NCI-H526 treated with DMSO at 0.1 percent for 48 hours (cell line): ENCODE measurements at regions not wholly inside any gene's neighbourhood (a gene's known extent, or its start where the extent isn't known, plus 50 kb on each side); places are given as distances from the start of the nearest gene placed in this dataset.
"Not testable (repeated sequence)": the region's sequence is repeated elsewhere in the genome, so short reads cannot be mapped to it uniquely, and the experiment has no call there.

Experiments used
- DNase-seq: peaks from one replicate; lab custom pipeline; 2025; lab: John Stamatoyannopoulos, UW

DNA sequence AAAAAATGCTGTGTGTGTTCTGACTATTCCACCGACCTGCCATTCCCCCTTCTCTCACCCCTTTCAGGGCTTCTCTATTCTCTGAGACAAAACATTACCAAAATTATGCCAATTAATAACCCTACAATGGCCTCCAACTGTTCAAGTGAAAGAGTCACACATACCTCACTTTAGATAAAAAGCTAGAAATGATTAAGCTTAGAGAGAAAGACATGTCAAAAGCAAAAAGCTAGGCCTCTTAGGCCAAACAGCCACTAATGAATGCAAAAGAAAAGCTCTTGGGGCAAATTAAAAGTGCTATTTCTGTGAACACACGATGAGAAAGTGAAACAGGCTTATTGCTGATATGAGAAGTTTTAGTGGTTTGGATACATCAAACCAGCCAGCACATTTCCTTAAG lies 279.6 kb upstream of the GRAMD2B start:
- DNase-seq = no peak

DNA sequence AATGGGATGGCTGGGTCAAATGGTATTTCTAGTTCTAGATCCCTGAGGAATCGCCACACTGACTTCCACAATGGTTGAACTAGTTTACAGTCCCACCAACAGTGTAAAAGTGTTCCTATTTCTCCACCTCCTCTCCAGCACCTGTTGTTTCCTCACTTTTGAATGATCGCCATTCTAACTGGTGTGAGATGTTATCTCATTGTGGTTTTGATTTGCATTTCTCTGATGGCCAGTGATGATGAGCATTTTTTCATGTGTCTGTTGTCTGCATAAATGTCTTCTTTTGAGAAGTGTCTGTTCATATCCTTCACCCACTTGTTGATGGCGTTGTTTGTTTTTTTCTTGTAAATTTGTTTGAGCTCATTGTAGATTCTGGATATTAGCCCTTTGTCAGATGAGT lies 272.9 kb upstream of the GRAMD2B start:
- DNase-seq = not testable (repeated sequence)

DNA sequence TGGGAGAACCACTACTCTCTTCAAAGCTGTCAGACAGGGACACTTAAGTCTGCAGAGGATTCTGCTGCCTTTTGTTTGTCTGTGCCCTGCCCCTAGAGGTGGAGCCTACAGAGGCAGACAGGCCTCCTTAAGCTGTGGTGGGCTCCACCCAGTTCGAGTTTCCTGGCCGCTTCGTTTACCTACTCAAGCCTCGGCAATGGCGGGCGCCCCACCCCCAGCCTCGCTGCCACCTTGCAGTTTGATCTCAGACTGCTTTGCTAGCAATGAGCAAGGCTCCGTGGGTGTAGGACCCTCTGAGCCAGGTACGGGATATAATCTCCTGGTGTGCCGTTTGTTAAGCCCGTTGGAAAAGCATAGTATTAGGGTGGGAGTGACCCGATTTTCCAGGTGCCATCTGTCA lies 267.9 kb upstream of the GRAMD2B start:
- DNase-seq = not testable (repeated sequence)

DNA sequence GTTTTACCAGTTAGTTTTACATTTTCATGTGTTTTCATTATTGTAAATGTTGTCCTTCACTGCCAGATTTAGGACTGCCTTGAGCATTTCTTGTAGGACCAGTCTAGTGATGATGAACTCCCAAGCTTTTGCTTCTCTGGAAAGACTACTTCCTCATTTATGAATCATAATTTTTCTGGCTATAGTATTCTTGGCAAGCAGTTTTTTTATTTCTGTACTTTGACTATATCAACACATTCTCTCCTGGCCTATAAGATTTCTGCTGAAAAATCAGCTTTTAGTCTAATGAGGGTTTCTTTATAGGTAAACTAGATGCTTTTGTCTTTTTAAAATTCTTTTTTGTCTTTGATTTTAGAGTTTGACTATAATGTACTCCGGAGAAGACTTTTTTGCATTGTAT lies 256.8 kb upstream of the GRAMD2B start:
- no peak for DNase-seq

DNA sequence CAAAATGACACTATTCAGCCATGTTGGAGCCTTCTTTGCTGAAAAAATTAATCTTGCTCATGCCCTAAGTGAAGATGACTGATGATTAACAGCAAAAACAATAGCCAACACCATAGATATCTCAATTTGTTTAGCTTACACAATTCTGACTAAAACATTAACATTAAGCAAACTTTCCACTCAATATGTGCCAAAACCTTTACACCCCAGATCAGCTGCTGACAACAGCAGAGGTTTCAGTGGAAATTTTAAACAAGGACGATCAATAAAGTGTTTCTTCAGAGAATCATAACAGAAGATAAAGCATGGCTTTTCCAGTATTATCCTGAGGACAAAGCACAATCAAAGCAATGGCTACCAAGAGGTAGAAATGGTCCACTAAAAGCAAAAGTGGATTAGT lies 254.4 kb upstream of the GRAMD2B start:
- DNase-seq = no peak

DNA sequence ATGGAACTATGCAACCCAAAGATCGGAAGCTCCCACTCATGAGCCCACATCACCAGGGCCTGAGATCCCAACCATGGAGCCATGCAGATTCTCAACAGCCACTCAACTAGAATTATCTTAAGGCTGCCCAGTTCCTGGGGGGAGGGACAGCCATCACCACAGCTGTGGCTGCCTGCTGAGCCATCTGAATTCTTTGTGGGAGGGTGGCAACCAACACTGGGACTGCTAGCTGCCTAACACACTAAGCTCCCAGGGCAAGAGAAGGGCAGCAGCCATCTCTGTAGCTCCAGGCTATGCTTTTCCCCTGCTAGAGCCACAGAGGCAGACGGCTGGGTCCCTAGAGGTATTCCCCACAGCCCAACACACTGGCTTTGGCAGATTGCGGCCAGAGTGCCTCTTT lies 251.3 kb upstream of the GRAMD2B start:
- no peak for DNase-seq

DNA sequence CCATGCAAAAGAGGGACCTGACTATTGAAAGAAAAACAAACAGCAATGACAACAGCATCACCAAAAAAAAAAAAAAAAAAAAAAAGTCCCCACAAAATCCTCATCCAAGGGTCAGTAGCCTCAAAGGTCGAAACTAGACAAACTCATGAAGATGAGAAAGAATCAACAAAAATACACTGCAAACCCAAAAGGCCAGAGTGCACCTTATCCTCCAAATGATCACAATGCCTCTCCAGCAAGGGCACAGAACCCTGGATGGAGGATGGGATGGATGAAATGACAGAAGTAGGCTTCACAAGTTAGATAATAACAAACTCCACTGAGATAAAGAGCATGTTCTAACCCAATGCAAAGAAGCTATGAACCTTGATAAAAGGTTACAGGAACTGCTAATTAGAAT lies 250.4 kb upstream of the GRAMD2B start:
- no peak for DNase-seq

DNA sequence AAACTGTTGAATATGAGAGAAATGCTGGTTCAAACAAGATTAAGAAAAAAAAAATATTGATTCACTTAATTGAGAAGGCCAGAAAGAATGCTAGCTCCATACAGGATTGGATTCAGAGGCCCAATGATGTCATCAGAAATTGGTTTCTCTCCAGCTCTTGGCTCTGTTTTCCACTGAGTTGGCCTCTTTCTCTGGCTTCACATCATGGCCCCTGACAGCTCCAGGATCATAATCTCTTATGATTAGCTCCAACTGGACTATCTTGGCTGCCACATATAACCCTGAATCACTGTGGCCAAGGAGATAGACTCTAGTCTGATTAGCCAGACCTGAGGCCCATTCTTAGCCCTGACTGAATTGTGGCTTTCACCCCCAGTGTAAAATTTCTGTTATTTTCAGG lies 244.7 kb upstream of the GRAMD2B start:
- DNase-seq = no peak

DNA sequence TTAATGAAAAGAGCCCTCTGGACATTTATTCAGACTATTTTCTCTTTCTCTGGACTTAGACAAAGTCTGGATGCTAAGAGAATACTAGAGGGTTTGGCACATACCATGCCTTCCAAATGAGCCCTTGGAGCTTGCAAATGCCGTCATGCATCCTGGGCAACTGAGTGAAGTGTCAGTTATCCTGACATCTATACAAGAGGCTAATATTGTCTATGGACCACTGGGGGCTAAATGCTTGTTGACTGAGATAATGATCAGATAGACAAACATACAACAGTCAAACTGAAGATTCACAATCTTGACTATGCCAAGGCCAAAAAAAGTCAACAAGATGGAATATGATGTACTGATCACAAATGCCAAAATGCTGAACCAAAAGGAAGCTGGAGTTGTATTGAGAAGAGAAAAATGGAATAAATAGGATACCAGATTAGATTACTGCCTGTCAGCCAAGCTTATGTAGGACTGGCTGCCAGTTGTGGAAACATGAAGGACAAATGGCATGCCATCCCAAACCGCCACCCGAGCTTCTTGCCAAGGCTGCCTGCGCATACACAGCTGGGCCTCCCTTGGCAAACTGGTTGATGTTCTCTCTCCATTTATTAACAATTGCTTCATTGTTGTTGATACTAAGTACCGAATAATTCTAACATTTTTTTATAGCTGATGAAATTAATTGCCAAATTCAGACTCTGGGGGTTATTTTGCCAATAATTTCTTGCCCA lies 240.1 kb upstream of the GRAMD2B start:
- DNase-seq = no peak

DNA sequence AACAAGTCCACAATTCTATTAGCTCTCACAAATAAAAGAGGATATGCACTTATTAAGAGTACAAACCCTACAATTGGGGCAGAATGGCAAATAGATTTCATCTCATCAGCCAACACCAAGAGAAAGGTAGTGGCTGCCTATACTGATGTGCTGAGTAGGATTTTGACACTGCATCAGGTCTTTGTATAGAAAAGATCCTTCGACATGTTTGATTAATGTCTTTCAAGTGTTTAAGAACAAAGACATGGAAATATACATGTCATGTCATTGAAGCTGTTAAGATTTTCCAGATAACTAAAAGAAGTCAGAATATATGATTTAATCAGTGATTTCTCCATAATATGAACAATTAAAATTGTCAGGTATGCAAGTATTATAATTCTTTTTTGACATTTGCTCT lies 238.7 kb upstream of the GRAMD2B start:
- no peak for DNase-seq

DNA sequence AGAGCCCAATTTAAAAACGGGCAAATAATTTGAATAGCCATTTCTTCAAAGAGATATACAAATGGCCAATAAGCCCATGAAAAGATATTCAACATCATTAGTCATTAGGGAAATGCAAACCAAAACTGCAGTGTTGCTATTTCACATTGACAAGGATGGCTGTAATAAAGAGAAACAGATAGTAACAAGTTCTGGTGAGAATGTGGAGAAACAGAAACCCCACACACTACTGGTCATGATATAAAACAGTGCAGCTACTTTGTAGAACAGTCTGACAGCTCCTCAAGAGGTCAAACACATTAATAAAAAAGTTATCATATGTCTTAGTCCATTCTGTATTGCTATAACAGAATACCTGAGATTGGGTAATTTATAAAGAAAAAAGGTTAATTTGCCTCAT lies 237.0 kb upstream of the GRAMD2B start:
- no peak for DNase-seq

DNA sequence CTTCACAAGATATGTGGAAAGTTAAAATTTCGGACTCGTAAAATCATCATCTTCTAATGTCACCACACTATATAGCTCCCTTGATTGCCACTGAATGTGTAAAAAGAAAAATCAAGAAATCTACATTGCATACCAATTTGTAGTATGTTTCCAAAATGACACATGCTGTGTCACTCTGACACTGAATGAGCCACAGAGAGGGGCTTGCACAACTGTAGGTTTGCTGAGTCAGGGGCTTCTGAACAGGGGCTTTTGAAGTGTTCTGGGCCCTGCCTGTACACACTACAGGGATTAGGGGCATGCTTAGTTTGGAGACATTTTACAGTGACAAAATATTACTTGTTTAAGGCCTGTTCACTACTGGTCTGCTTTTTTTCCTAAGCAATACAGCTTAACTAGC lies 234.4 kb upstream of the GRAMD2B start:
- no peak for DNase-seq

DNA sequence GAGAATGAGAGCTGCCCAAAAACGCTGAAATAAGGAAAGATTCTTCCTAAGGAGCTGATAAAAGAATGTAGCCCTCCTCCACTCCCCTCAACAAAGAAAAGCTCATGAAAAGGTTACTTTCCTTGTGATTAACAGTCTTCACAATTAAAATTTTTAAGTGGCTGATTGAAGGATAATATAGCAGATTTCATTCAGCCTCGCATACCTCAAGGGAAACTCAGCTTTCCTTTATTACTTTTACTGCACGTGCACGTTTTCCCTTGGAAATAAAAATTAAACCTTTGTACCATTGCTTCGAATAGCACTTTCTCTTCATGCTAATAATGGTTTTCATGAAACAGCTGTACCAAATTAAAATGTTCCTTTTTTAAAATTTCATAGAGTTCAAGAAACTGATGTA lies 234.0 kb upstream of the GRAMD2B start:
- DNase-seq = no peak

DNA sequence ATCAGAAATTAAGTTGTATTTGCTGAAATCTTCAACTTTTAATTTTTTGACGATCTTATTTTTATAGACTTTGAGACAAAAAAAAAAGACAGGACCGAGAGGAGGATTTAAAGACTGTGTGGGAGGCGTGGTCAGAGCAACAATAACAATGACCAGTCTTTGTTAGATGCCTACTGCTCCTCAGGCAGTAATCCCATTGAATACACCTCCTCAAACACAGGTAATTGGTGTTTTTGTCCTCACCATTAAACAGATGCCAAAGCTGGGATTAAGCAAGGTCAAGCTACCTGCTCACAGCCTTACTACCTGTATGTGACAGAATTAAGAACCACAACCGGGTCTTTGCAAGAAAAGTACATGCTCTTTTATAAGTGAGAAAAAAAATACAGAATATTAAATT lies 233.3 kb upstream of the GRAMD2B start:
- no peak for DNase-seq

DNA sequence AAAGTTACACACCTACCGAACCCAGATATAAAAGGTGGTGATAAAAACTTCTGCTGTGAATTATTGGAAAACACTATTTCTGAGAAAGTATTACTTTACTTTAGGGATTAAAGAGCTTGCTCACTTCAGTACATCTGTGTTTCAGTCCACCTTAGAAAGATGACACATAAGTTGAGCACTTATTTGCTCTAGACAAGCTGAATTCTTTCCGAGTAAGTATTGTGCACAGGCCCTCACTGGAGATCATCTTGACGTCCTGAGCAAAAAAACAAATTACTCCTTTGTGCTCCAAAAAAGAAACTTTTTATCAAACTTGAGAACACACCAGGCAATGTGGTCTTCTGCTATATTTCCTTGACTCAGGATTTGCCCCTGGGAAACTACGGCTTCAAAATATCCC lies 231.0 kb upstream of the GRAMD2B start:
- DNase-seq = no peak

DNA sequence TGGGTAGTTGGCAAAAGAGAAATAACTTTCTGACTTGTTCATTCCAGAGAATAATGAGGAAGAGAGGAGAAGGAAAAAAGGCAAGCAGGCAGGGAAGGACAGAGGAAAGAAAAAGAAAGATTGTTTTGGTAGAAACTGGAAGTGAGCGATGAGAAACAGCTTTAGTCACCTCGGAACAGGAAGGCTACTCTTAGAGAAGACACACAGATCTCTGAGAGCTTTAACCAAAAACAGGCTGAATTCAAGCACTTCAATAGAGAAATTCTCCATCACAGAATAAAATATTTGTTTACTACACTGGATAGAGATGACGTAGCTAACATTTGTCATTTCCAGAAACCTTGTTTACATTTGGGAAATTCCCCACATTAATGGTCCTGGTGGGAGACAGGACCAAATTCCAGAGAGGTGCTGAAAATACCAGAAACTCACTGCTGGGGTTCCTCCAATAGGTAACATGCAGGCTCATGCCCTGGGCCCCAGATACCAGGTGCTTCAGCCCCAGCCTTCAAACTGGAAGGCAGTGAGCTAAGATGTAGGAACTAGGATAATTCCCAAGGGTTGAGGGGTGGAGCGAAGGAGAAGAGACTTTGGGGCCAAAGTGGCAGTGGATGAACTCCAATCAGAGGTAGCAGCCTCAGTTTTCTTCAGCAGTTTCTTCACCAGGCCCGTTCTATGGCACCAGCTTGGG lies 227.7 kb upstream of the GRAMD2B start:
- DNase-seq = no peak

DNA sequence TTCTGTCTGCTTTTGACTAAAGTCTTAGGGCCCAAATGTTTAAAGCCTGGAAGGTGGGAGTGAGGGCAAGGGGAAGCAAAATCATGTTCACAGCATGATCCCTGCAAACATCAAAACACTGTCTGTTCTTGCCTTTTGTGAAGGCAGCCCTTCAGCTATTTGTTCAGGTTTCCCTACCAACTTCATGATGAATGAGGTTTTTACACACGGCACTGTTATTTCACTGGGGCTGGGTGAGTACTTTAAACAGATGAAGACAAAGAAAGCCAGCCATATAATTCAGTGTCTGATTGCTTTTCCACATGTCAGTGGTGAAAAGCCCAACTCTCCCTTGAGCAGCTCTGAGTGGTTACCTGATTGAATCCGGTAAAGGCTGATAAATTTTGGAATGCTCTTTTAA lies 224.7 kb upstream of the GRAMD2B start:
- DNase-seq = no peak

DNA sequence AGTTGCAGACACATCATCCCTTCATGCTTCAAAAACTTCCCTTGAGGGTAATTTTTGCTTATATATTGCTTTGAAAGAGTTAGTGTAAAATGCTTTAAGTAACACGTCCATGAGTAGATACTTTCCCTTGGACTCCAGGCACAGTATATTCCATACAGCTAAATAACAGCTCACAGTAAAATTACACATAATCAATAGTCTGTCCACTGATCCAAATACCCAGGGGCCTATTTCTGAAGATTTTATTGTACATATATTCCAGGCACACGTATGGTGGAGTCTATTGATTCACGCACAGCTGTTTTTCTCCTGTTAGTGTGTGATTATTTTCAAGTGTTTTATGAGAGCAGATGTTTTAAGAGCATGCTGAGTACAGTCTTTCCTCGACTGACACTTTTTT lies 223.7 kb upstream of the GRAMD2B start:
- DNase-seq = no peak

DNA sequence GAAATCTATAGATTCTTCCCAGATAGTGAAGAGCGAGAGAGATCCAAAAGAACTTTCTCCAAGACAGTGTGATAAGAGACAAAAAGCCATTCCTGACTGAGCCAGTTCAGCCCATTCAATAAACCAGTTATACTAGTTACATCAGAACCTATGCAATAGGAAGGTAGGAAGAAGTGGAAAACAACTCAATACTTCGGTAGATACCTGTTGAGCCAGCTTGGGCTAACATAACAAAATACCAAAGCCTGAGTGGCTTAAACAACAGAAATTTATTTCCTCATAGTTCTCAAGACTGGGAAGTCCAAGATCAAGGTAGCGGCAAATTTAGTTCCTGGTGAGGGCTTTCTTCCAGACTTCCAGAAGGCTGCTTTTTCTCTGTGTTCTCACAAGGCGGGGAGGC lies 214.5 kb upstream of the GRAMD2B start:
- DNase-seq = no peak

DNA sequence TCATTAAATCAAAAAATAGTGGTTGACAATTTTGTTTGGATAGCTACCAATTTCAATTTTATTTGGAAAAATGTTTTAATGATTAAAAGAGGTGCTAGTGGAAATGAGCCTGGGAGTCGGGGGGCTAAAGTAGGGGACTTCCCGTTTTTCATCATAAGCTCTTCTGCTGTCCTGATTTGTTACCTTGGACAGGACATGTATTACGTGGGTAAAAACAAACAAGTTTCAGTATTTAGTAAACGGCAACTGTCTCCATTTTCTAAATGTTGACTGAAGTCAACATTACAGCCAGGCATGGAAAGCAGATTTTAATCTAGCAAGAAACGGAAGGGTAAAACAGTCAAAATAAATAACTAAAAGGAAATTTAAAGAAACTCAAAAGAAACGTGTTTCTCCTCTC lies 212.3 kb upstream of the GRAMD2B start:
- DNase-seq = no peak

DNA sequence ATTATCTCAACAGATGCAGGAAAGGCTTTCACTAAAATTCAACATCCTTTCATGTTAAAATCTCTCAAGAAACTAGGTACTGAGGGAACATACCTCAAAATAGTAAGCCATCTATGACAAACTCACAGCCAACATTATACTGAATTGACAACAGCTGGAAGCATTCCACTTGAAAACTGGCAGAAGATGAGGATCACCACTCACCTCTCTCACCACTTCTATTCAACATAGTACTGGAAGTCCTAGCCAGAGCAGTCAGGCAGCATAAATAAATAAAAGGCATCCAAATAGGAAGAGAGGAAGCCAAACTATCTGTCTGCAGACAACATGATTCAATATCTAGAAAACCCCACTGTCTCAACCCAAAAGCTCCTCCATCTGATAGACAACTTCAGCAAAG lies 203.6 kb upstream of the GRAMD2B start:
- DNase-seq = no peak

DNA sequence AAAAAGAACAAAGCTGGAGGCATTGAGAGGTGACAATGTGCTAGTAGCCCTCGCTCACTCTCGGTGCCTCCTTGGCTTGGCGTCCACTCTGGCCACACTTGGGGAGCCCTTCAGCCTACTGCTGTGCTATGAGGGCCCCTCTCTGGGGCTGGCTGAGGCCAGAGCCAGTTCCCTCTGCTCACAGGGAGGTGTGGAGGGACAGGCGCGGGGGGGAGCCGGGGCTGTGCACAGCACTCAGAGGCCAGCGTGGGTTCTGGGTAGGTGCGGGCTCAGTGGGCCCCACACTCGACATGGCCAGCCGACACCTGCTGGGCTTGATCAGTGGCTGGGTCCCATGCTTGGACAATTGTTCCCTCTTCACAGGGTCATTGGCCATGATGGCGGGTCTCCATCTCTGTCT lies 202.5 kb upstream of the GRAMD2B start:
- no peak for DNase-seq

DNA sequence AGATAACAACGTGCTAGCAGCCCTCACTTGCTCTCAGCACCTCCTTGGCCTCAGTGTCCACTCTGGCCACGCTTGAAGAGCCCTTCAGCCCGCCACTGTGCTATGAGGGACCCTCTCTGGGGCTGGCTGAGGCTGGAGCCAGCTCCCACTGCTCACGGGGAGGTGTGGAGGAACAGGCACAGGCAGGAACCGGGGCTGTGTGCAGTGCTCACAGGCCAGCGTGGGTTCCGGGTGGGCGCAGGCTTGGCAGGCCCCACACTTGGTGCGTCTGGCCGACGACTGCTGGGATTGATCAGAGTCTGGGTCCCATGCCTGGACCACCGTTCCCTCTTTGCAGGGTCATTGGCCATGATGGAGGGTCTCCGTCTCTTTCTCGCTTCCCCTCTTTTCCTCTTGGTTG lies 194.3 kb upstream of the GRAMD2B start:
- no peak for DNase-seq

DNA sequence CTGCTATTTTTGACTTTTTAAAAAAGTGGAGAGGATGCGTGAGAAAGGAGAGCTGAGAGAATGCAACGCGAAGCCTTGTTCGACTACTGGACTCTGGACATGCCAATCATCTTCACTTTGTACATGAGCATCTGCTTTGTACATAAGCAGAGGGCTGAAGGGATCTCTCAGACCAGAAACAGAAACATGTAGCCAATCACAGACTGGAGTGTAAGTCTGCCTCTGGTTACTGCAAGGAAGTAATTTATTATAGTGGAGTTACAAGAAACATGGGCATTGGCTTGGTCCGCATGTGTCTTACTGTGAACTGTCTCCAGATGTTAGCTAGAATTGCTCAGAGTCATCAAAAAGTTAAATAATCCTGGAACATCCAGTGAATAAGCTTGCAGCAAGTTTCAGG lies 190.0 kb upstream of the GRAMD2B start:
- no peak for DNase-seq
